ENCODE measurements at regions not wholly inside any gene's neighbourhood (a gene's known extent, or its start where the extent isn't known, plus 50 kb on each side); places are given as distances from the start of the nearest gene placed in this dataset.

DNA sequence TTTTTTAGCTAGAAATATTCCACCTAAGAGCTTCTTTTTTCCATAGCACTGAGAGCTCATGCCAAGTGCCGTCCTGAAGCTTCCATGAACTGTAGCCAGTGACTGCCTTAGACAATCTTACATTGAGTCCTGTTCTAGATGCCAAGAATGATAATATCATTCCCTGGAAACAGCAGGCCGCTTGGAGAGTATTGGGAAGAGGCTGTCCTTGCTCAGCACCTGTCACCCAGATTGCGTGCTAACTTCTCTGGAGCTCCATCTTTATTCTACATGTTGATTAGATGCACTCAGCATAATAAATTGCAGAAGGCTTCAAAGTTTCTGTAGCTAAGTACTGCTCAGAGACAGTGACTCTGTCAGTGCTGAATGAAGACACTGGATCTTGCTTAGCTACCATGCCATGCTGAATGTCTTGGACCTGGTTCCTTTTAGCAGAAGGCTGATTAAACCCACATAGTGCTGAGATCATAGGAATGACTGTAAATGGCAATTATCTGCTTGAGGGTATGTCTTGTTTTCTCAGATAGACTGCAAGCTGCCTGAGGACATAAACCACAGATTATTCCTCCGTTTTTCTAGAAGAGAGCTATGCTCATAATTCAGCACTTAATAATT, 83.1 kb upstream of the IRF2BP2 start:
- ATAC-seq (ENCODE audit: low FRiP score) (no peak), DNase-seq (ENCODE audit: low spot score) (no peak)
- TF ChIP-seq, protein P1, sequence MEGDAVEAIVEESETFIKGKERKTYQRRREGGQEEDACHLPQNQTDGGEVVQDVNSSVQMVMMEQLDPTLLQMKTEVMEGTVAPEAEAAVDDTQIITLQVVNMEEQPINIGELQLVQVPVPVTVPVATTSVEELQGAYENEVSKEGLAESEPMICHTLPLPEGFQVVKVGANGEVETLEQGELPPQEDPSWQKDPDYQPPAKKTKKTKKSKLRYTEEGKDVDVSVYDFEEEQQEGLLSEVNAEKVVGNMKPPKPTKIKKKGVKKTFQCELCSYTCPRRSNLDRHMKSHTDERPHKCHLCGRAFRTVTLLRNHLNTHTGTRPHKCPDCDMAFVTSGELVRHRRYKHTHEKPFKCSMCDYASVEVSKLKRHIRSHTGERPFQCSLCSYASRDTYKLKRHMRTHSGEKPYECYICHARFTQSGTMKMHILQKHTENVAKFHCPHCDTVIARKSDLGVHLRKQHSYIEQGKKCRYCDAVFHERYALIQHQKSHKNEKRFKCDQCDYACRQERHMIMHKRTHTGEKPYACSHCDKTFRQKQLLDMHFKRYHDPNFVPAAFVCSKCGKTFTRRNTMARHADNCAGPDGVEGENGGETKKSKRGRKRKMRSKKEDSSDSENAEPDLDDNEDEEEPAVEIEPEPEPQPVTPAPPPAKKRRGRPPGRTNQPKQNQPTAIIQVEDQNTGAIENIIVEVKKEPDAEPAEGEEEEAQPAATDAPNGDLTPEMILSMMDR (IDR thresholded peaks at IDR 0.05) = no peak

DNA sequence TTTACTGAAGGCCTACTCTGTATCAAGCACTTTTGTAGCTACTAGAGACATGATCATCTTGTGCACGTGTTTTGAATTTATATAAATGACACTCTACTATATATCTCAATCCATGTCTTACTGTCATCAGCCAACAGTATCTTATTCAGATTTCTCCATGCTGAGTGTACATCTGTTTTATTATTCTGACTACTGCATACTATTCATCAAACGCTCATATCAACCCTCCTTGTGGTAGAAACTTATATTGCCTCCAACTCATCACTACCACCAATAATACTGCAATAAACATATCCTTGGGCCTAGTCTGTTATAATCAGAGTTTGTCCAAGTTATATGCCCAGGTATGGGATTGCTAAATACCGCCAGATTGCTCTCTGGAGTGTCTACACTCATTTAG, 81.6 kb upstream of the IRF2BP2 start:
- no peak for DNase-seq (ENCODE audit: low spot score)

DNA sequence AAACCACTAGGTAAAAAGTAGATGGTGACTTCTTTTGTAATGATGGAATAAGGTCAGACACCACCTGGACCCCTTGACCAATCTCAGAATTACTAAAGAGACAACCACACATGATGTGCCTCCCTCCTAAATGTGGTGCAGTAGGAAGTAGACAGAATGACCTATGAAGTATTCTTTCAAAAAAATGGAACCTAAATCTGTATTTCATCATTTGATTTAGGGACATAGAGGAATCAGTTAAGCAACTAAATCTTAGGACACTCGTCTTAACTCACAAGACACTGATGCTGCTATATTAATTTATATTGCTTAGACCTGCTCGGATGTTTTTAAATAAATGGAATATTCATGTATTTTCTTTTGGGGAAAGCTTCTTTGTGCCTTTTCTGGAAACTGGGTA, 80.9 kb upstream of the IRF2BP2 start:
- TF ChIP-seq, protein P1 (IDR thresholded peaks at IDR 0.05) = no peak
- ATAC-seq (ENCODE audit: low FRiP score) (no peak), DNase-seq (ENCODE audit: low spot score) (no peak)

More for the DNA sequence above, 81.6 kb upstream of the IRF2BP2 start:
- TF ChIP-seq, protein P1 (IDR thresholded peaks at IDR 0.05) = no peak
- no peak for ATAC-seq (ENCODE audit: low FRiP score)

DNA sequence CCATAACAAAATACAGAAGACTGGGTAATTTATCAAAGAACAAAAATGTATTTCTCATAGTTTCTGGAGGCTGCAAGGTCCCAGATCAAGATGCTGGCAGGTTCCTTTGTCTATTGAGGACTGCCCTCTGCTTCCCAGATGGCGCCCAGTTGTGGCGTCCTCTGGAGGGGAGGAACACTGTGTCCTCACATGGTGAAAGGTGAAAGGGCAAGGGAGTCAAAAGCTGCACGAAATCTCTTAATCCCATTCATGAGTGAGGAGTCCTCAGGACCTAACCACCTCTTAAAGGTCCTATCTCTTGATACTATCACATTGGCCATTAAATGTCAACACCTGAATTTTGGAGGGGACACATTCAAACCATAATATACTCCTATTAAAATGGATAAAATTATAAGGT, 79.3 kb upstream of the IRF2BP2 start:
- TF ChIP-seq, protein P1 (IDR thresholded peaks at IDR 0.05) = no peak
- no peak for ATAC-seq (ENCODE audit: low FRiP score)

DNA sequence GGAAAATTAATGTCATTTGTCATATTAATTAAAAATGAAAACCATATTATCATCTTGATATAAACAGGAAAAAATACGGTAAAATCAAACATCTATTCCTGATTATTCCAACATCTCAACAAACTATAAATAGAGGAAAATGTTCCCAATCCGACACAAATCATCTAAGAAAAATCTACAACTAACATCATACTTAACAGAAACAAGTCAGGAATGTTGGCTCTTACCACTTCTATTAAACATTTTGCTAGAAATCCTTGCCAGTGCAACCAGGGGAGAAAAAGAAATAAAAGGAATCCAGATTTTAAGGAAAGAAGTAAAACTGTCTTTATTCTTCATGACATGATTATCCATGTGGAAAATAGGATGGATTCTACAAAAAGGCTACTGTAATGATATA, 77.0 kb upstream of the IRF2BP2 start:
- DNase-seq (ENCODE audit: low spot score) (no peak), ATAC-seq (ENCODE audit: low FRiP score) (no peak)
- TF ChIP-seq, protein P1 (IDR thresholded peaks at IDR 0.05) = no peak

More for the DNA sequence above, 79.3 kb upstream of the IRF2BP2 start:
- no peak for DNase-seq (ENCODE audit: low spot score)

DNA sequence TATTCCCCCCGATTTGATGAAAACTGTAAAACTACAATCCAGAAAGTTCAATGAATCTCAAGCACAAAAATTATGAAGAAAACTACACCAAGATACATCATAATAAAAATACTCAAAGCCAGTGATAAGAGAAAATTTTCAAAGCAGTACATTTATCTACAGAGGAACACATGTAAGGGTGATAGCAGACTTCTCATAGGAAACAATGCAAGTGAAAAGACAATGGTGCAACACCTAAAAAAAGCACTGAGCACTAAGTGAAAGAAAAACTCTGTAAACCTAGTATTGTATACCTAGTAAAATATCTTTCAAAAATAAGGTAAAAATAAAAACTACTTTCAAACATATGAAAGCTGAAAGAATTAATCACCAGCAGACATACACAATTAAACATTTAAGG, 76.1 kb upstream of the IRF2BP2 start:
- TF ChIP-seq, protein P1 (IDR thresholded peaks at IDR 0.05) = no peak

DNA sequence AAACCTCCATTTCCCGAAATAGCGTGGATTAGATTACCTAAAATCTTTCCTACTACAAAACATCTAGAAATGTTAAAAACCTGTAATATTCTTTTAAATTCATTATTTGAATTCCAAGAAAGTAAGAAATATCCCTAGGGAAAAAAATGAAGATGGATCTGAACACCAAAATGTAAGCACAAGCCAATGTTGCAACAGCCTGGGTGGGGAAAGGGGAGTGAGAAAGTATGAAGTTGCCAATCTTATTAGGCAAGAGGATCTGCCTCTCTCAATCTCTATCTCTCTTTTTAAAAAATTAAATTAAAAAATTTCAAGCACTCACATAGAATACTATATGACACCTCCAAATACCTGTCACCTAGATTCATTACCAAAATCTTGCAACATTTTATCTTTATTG, 74.9 kb upstream of the IRF2BP2 start:
- peak; percentile 40 for DNase-seq (ENCODE audit: low spot score)
- peak; percentile 75 for ATAC-seq (ENCODE audit: low FRiP score)
- TF ChIP-seq, protein P1 (IDR thresholded peaks at IDR 0.05) = no peak

More for the DNA sequence above, 76.1 kb upstream of the IRF2BP2 start:
- DNase-seq (ENCODE audit: low spot score) (no peak), ATAC-seq (ENCODE audit: low FRiP score) (no peak)
